GM12878 (cell line): ENCODE measurements at regions not wholly inside any gene's neighbourhood (a gene's known extent, or its start where the extent isn't known, plus 50 kb on each side); places are given as distances from the start of the nearest gene placed in this dataset.
A peak's percentile ranks its signal among the peaks of the same experiment; 100 is the strongest.

Experiments used
- BACH1 ChIP-seq: fragments of 450-650 bp; IDR thresholded peaks from 2 replicates; pipeline ENCODE4 v1.6.1; 2017; ENCODE audit warnings: mild to moderate bottlenecking, borderline replicate concordance
- BCL11A ChIP-seq: IDR thresholded peaks from 2 replicates; pipeline ENCODE4 v1.6.1; 2011; ENCODE audit warnings: low read depth, low read length
- BCL3 ChIP-seq: IDR thresholded peaks from 2 replicates; pipeline ENCODE4 v1.6.1; 2011; ENCODE audit warnings: borderline replicate concordance, low read depth, mild to moderate bottlenecking, moderate library complexity, low read length; ENCODE audit not compliant: insufficient read depth, poor library complexity, severe bottlenecking
- BMI1 ChIP-seq: fragments of 450-650 bp; IDR thresholded peaks from 2 replicates; pipeline ENCODE4 v1.6.1; 2016; ENCODE audit warnings: mild to moderate bottlenecking, moderate library complexity, borderline replicate concordance
- E4F1 ChIP-seq: fragments of 450-650 bp; IDR thresholded peaks from 2 replicates; pipeline ENCODE4 v1.6.1; 2018; ENCODE audit warnings: borderline replicate concordance, mild to moderate bottlenecking; ENCODE audit not compliant: partially characterized antibody
- EGR1 ChIP-seq, 2 experiments: IDR thresholded peaks; 1 replicate in 1 of 2; 2 replicates in 1 of 2; pipeline ENCODE4 v1.6.1; 2011 to 2012; ENCODE audit warnings: low read depth in 2 of 2, low read length in 2 of 2, borderline replicate concordance in 1 of 2, mild to moderate bottlenecking in 1 of 2, moderate library complexity in 1 of 2
- JUNB ChIP-seq: IDR thresholded peaks from 2 replicates; pipeline ENCODE4 v1.6.1; 2016; ENCODE audit warnings: antibody characterized with exemption, mild to moderate bottlenecking
- KDM1A ChIP-seq: fragments of 200-600 bp; sonication (generic); IDR thresholded peaks from 2 replicates; pipeline ENCODE4 v1.6.1; 2016; ENCODE audit warnings: borderline replicate concordance
- MEF2A ChIP-seq: IDR thresholded peaks from 2 replicates; pipeline ENCODE4 v1.6.1; 2011; ENCODE audit warnings: low read depth, mild to moderate bottlenecking, low read length, moderate library complexity; ENCODE audit not compliant: insufficient read depth
- MYB ChIP-seq: fragments of 150-350 bp; IDR thresholded peaks from 2 replicates; pipeline ENCODE4 v1.6.1; 2014; ENCODE audit warnings: mild to moderate bottlenecking, low read depth, low read length, borderline replicate concordance
- POLR2A ChIP-seq: IDR thresholded peaks from 2 replicates; pipeline ENCODE4 v1.6.1; 2011; ENCODE audit warnings: low read depth, mild to moderate bottlenecking, low read length
- RAD21 ChIP-seq: IDR thresholded peaks from 2 replicates; pipeline ENCODE4 v1.6.1; 2011; ENCODE audit warnings: mild to moderate bottlenecking, low read depth, low read length, moderate library complexity; ENCODE audit not compliant: insufficient read depth
- RAD51 ChIP-seq: fragments of 450-650 bp; IDR thresholded peaks from 2 replicates; pipeline ENCODE4 v1.6.1; 2016; ENCODE audit warnings: moderate library complexity, mild to moderate bottlenecking, inconsistent platforms
- RCOR1 ChIP-seq: conservative IDR thresholded peaks from 2 replicates; pipeline ENCODE4 v1.6.1; 2012; ENCODE audit warnings: low read depth, low read length, improper control_type of control experiment
- RELA ChIP-seq: fragments of 450-650 bp; IDR thresholded peaks from 2 replicates; pipeline ENCODE4 v1.8.0; 2014; ENCODE audit warnings: borderline replicate concordance; ENCODE audit not compliant: partially characterized antibody
- REST ChIP-seq: IDR thresholded peaks from 2 replicates; pipeline ENCODE4 v1.6.1; 2012; ENCODE audit warnings: mild to moderate bottlenecking, low read depth, low read length
- SREBF2 ChIP-seq: IDR thresholded peaks from 2 replicates; pipeline ENCODE4 v1.6.1; 2012; ENCODE audit warnings: mild to moderate bottlenecking, low read length
- USF1 ChIP-seq: IDR thresholded peaks from 2 replicates; pipeline ENCODE4 v1.6.1; 2011; ENCODE audit warnings: borderline replicate concordance, low read depth, mild to moderate bottlenecking, moderate library complexity, mixed read lengths, low read length; ENCODE audit not compliant: insufficient read depth; ENCODE audit errors: extremely low read length
- ZBTB4 ChIP-seq: fragments of 450-650 bp; formaldehyde crosslinking; IDR thresholded peaks from 2 replicates; pipeline ENCODE4 v1.4.0; 2022; ENCODE audit warnings: mild to moderate bottlenecking, moderate library complexity
- ZNF207 ChIP-seq: fragments of 450-650 bp; IDR thresholded peaks from 2 replicates; pipeline ENCODE4 v1.6.1; 2014; ENCODE audit warnings: antibody characterized with exemption, mild to moderate bottlenecking, borderline replicate concordance

GRCh38 chr4:132646186-132646585 lies 502.9 kb upstream of the PCDH10 start (continued):
- TF ChIP-seq EGR1 (IDR thresholded peaks at IDR 0.05; ENCODE audit: borderline replicate concordance in 1 of 2, low read depth in 2 of 2, low read length in 2 of 2), result no peak
- no peak for TF ChIP-seq RELA
- no peak for TF ChIP-seq MEF2A
- TF ChIP-seq RAD51, result no peak
- TF ChIP-seq BMI1, result no peak; the same call in 1 of the 2 replicates
- TF ChIP-seq ZBTB4, result no peak
- TF ChIP-seq JUNB, result peak; percentile 89
- TF ChIP-seq BCL3, result no peak
- TF ChIP-seq BACH1, result peak; percentile 88
- no peak for TF ChIP-seq REST
- no peak for TF ChIP-seq USF1
- no peak for TF ChIP-seq SREBF2
- TF ChIP-seq ZNF207, result no peak
- no peak for TF ChIP-seq POLR2A
- no peak for TF ChIP-seq MYB
- peak; percentile 79 for TF ChIP-seq BCL11A
- TF ChIP-seq KDM1A, result no peak
- TF ChIP-seq RCOR1, result 0 out of 2 replicates have a peak, but pooled peaks have one; percentile 45
- no peak for TF ChIP-seq E4F1
- TF ChIP-seq RAD21, result no peak
